ENCODE measurements at regions not wholly inside any gene's neighbourhood (a gene's known extent, or its start where the extent isn't known, plus 50 kb on each side); places are given as distances from the start of the nearest gene placed in this dataset.

DNA sequence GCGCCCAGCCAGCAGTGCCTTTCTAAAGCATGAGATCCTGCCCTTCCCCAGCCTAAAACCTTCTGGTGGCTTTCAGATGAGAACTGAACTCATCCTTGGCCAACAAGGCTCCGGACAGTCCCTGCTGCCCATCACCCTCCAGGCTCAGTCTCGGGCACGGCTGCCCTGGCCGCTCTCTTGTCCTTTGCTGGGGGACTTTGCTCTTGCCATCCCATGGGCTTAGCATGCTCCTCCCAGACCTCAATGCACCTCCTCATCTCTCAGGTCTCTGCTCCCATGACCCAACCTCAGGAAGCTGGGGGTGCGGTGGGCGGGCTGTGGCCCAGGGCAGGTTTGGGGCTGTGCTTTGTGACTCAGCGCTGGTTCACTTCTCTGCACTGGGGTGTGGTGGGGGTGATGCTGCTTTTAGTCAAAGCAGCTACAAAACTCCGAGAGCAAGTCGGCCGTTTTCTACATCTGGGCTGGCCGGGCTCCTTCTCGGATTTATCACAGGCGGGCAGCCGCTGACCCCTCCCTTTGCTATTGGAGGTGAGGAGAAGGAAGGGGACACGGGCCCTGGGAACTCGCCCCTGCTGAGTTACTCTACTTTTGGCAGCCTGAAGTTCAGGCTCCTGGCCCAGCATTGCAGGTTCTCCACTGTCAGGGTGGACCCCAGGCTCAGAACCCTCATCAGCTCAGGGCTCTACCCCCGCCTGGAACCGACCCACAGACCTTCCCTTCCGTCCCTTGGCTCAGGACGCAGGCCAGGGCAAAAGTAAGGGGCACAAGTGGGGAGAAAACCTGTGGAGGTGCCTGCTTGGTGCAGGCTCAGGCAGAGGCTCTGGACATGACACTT lies 90.6 kb upstream of the TAF1B start:
- in situ Hi-C loops (cut with HindIII; ENCODE audit: low pct_ligation_motif_present, low sequenced_read_pairs): no loop called here
- TF ChIP-seq, protein P1, sequence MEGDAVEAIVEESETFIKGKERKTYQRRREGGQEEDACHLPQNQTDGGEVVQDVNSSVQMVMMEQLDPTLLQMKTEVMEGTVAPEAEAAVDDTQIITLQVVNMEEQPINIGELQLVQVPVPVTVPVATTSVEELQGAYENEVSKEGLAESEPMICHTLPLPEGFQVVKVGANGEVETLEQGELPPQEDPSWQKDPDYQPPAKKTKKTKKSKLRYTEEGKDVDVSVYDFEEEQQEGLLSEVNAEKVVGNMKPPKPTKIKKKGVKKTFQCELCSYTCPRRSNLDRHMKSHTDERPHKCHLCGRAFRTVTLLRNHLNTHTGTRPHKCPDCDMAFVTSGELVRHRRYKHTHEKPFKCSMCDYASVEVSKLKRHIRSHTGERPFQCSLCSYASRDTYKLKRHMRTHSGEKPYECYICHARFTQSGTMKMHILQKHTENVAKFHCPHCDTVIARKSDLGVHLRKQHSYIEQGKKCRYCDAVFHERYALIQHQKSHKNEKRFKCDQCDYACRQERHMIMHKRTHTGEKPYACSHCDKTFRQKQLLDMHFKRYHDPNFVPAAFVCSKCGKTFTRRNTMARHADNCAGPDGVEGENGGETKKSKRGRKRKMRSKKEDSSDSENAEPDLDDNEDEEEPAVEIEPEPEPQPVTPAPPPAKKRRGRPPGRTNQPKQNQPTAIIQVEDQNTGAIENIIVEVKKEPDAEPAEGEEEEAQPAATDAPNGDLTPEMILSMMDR (IDR thresholded peaks at IDR 0.05; ENCODE audit: low read depth, low read length, missing control alignments): no peak
- Histone ChIP-seq H3K27ac (peak overlapping the region; percentile 64), H3K4me3 (ENCODE audit: low read depth, low read length) (peak overlapping the region; percentile 24), H3K27me3 (replicated peaks) (no peaks in the 10 kb centered on the region), H3K36me3 (replicated peaks) (no peaks in the 10 kb centered on the region)
- DNase-seq: peak; percentile 41

DNA sequence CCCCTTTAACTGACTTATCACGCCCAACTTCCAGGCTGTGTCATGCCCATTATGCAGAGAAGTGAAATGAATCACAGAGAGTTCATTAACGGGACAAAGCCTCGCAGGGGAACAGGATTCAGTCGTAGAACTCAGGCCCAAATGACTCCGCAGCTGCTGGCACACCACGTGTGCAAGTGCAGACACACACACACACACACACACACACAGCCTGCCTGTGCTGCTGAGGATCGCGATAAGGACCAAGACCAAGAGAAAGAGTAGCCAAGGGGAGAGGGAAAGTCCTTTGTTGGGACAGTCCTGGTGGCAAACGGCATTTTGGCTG lies 90.0 kb upstream of the TAF1B start:
- H3K4me3 ChIP-seq (ENCODE audit: low read depth, low read length): peak overlapping the region; percentile 24
- no peaks in the 10 kb centered on the region for H3K27me3 ChIP-seq (replicated peaks)

DNA sequence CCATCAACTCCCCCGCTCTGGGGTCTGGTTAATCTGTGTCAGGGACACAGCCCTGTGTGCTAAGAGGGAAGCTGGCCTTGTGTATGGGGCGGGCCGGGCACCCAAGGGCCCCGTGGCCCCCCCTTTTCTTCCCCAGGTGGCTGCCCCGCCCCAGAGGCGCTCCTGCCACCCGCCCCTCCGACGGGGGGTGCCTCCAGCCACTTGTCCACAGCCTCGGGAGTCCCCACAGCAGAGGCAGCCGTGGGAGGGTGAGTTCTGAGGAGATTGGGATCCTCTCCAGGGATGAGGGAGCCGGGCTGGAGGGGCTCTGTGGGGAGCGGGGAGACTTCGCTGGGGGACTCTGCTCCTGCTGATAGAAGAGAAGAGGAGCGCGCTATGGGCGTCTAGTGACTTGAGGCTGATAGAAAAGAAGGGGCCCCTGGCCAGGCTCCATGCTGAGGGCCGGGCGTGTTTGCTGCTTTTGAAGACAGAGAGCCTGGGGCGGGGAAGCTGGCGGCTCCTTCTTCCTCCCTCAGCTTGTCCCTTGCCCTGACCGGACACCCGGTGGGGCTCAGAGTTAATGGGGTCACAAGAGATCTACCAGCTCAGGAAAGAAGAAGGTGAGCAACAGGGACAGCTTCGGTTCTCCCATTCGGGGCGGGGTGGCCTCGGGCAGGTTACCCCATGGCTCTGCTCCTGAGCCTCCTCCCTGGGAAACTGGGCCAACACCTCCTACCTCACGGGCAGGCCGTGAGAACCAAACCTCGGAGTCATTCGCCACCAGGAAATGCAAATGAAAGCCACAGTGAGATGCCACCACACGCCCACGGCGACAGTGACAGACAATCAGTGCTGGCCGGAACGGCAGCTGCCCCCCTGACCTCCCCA lies 89.4 kb upstream of the TAF1B start:
- in situ Hi-C loops (cut with HindIII; ENCODE audit: low pct_ligation_motif_present, low sequenced_read_pairs): no loop called here
- no peaks in the 10 kb centered on the region for H3K27me3 ChIP-seq (replicated peaks)
- H3K36me3 ChIP-seq (replicated peaks): no peaks in the 10 kb centered on the region
- peak overlapping the region; percentile 60 for H3K27ac ChIP-seq
- no peak overlapping the region for H3K4me3 ChIP-seq (ENCODE audit: low read depth, low read length)
- DNase-seq: no peak
- TF ChIP-seq, protein P1 (IDR thresholded peaks at IDR 0.05; ENCODE audit: low read depth, low read length, missing control alignments): no peak

More for the DNA sequence above, 90.0 kb upstream of the TAF1B start:
- in situ Hi-C loops (cut with HindIII; ENCODE audit: low pct_ligation_motif_present, low sequenced_read_pairs): no loop called here
- Histone ChIP-seq H3K27ac (peak overlapping the region; percentile 64), H3K36me3 (replicated peaks) (no peaks in the 10 kb centered on the region)
- TF ChIP-seq, protein P1 (IDR thresholded peaks at IDR 0.05; ENCODE audit: low read depth, low read length, missing control alignments): no peak
- peak; percentile 95 for DNase-seq

DNA sequence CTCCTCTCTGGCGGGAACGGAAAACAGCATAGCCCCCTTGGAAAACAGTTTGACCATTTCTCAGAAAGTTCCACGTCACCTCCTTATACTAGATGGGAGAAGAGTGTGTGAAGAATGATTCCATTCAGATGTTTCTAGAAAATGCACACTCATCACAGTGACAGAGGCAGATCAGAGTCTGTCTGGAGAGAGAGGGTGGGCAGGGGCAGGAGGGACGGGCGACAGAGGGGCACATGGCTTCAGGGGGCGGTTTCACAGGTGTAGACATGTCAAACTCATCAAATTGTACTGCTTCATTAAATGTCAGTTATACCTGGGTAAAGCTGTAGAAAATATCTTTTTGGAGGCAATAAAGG lies 88.8 kb upstream of the TAF1B start:
- TF ChIP-seq, protein P1 (IDR thresholded peaks at IDR 0.05; ENCODE audit: low read depth, low read length, missing control alignments): no peak
- Histone ChIP-seq H3K36me3 (replicated peaks) (no peaks in the 10 kb centered on the region), H3K27ac (no peak overlapping the region), H3K4me3 (ENCODE audit: low read depth, low read length) (no peak overlapping the region), H3K27me3 (replicated peaks) (no peaks in the 10 kb centered on the region)
- DNase-seq: no peak
- in situ Hi-C loops (cut with HindIII; ENCODE audit: low pct_ligation_motif_present, low sequenced_read_pairs): no loop called here

DNA sequence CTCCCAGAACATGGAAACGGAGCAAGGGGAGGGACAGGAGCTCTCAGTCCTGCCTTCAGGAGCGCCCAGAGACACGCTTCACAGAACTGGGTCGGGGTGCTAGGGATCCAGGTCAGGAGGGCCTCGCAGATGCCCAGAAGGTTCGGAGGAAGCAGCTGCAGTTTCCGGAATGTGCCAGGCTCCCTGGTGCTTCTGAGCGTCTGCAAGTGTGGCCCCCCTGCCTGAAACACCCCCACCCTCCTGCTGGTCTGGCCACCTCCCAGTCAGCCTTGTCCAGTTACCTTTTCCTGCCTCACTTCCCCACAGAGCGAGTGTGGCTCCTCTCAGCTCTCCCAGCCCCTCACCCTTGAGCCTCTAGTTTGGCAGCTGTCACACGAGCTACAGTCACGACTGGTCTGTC lies 88.3 kb upstream of the TAF1B start:
- TF ChIP-seq, protein P1 (IDR thresholded peaks at IDR 0.05; ENCODE audit: low read depth, low read length, missing control alignments): no peak
- Histone ChIP-seq H3K27me3 (replicated peaks) (no peaks in the 10 kb centered on the region), H3K4me3 (ENCODE audit: low read depth, low read length) (no peak overlapping the region), H3K36me3 (replicated peaks) (no peaks in the 10 kb centered on the region), H3K27ac (no peak overlapping the region)
- no peak for DNase-seq
- in situ Hi-C loops (cut with HindIII; ENCODE audit: low pct_ligation_motif_present, low sequenced_read_pairs): no loop called here
